ENCODE measurements at regions not wholly inside any gene's neighbourhood (a gene's known extent, or its start where the extent isn't known, plus 50 kb on each side); places are given as distances from the start of the nearest gene placed in this dataset.

DNA sequence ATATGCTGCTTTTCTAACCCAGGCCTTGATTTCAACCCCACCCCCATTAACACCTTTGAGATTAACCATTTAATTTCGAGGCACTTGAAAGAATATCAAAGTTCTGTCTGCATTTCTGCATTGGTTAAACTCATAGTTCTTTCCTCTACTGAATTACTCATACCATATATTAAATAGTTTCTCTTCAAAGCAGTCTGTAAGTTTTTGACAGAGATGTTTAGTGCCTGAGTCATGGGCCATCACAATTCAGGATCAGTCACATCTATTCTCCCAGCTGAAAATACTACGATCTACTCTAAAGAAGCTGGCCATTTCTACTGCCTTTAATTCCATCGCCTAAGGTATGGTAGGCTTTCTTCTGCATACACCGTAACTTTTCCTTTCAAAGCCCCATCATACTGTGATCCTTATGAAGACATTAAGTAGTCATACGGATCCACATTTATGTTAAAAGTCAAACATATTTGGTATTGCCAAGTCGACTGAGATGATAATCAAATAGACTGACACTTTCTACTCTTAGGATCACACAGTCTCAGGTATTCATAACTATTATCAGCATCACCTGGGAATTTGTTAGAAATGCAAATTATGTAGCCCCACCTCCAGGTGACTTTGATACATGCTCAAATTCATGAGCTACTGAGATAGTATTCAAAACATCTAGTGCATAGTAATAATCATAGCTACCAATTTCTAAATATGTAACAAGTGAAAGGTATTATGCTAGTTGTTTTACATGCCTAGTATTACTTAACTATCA lies 489.4 kb upstream of the IL12A start:
- dilution Hi-C loops (cut with MboI; ENCODE audit: extremely low pct_ligation_motif_present, low sequenced_read_pairs) = no loop called here

DNA sequence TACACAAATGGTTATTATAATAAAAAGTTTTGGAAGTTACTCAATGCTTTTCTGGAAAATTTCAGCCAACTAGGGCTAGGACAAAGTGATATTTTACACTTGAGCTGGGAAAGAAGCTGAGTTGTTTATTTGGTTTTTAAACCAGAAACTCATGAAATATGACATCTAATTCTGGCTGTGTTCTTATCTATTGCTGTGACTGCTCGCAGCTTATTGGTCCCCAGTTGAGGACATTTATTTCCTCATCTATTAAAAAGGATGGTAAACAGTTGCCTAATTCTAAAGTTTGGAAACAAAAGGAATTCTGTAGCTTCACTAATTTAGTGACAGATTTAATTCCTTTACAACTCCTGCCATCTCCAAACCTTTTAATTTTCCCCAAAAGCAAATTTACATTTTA lies 487.6 kb upstream of the IL12A start:
- H4K20me1 ChIP-seq (ENCODE audit: control insufficient read depth, extremely low read depth, insufficient read depth, low read length) = no peaks in the 10 kb centered on the region
- H3K79me2 ChIP-seq (ENCODE audit: control insufficient read depth, insufficient read depth, low read length) = no peaks in the 10 kb centered on the region
- H3K9me3 ChIP-seq (ENCODE audit: control insufficient read depth, low read depth, low read length) = no peaks in the 10 kb centered on the region
- no peaks in the 10 kb centered on the region for H3K27me3 ChIP-seq (ENCODE audit: control insufficient read depth, extremely low read depth, insufficient read depth, low read length)
- DNase-seq (ENCODE audit: low read depth, low spot score) = no peak
- H3K4me3 ChIP-seq (ENCODE audit: control insufficient read depth in 2 of 3, extremely low read depth in 1 of 3, insufficient read depth in 2 of 3, low read depth in 1 of 3, low read length in 3 of 3) = no peak overlapping the region
- TF ChIP-seq, protein P1, sequence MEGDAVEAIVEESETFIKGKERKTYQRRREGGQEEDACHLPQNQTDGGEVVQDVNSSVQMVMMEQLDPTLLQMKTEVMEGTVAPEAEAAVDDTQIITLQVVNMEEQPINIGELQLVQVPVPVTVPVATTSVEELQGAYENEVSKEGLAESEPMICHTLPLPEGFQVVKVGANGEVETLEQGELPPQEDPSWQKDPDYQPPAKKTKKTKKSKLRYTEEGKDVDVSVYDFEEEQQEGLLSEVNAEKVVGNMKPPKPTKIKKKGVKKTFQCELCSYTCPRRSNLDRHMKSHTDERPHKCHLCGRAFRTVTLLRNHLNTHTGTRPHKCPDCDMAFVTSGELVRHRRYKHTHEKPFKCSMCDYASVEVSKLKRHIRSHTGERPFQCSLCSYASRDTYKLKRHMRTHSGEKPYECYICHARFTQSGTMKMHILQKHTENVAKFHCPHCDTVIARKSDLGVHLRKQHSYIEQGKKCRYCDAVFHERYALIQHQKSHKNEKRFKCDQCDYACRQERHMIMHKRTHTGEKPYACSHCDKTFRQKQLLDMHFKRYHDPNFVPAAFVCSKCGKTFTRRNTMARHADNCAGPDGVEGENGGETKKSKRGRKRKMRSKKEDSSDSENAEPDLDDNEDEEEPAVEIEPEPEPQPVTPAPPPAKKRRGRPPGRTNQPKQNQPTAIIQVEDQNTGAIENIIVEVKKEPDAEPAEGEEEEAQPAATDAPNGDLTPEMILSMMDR (optimal IDR thresholded peaks at IDR 0.05 in 1 of 3, IDR thresholded peaks at IDR 0.05 in 1 of 3, conservative IDR thresholded peaks at IDR 0.05 in 1 of 3; ENCODE audit: extremely low read depth in 1 of 3, insufficient read depth in 2 of 3, low read length in 3 of 3) = no peak
- TF ChIP-seq EZH2 (IDR thresholded peaks at IDR 0.05; ENCODE audit: low read length) = no peak
- peaks cover 12% of the 10 kb centered on the region for H3K4me1 ChIP-seq (ENCODE audit: control insufficient read depth, extremely low read depth, insufficient read depth, low read length)
- H3K4me2 ChIP-seq (ENCODE audit: control insufficient read depth, extremely low read depth, insufficient read depth, low read depth, low read length) = no peak overlapping the region
- no peaks in the 10 kb centered on the region for H3K36me3 ChIP-seq (ENCODE audit: control insufficient read depth in 2 of 2, extremely low read depth in 1 of 2, insufficient read depth in 2 of 2, low read length in 2 of 2)
- dilution Hi-C loops (cut with MboI; ENCODE audit: extremely low pct_ligation_motif_present, low sequenced_read_pairs) = no loop called here
- H3K9ac ChIP-seq (ENCODE audit: control insufficient read depth, extremely low read depth, insufficient read depth, low read length) = no peak overlapping the region
- no peak for FAIRE-seq
- no peak overlapping the region for H2AFZ ChIP-seq (ENCODE audit: control insufficient read depth, low read length)
- no peaks in the 10 kb centered on the region for H3K9me1 ChIP-seq (ENCODE audit: control insufficient read depth, extremely low read depth, insufficient read depth, low read length)
- no peak overlapping the region for H3K27ac ChIP-seq (ENCODE audit: control insufficient read depth, insufficient read depth, low read length)

More for the DNA sequence above, 489.4 kb upstream of the IL12A start:
- Histone ChIP-seq H3K27ac (ENCODE audit: control insufficient read depth, insufficient read depth, low read length) (no peak overlapping the region), H3K36me3 (ENCODE audit: control insufficient read depth in 2 of 2, extremely low read depth in 1 of 2, insufficient read depth in 2 of 2, low read length in 2 of 2) (no peaks in the 10 kb centered on the region), H3K27me3 (ENCODE audit: control insufficient read depth, extremely low read depth, insufficient read depth, low read length) (no peaks in the 10 kb centered on the region), H3K9ac (ENCODE audit: control insufficient read depth, extremely low read depth, insufficient read depth, low read length) (no peak overlapping the region), H3K4me3 (ENCODE audit: control insufficient read depth in 2 of 3, extremely low read depth in 1 of 3, insufficient read depth in 2 of 3, low read depth in 1 of 3, low read length in 3 of 3) (peak overlapping the region in 1 of 3 experiments; percentile 34), H2AFZ (ENCODE audit: control insufficient read depth, low read length) (no peak overlapping the region), H3K4me1 (ENCODE audit: control insufficient read depth, extremely low read depth, insufficient read depth, low read length) (peaks cover 12% of the 10 kb centered on the region), H3K9me1 (ENCODE audit: control insufficient read depth, extremely low read depth, insufficient read depth, low read length) (no peaks in the 10 kb centered on the region), H3K9me3 (ENCODE audit: control insufficient read depth, low read depth, low read length) (no peaks in the 10 kb centered on the region), H3K79me2 (ENCODE audit: control insufficient read depth, insufficient read depth, low read length) (no peaks in the 10 kb centered on the region), H4K20me1 (ENCODE audit: control insufficient read depth, extremely low read depth, insufficient read depth, low read length) (no peaks in the 10 kb centered on the region), H3K4me2 (ENCODE audit: control insufficient read depth, extremely low read depth, insufficient read depth, low read depth, low read length) (peak overlapping the region; percentile 54)
- FAIRE-seq (peak; percentile 53), DNase-seq (ENCODE audit: low read depth, low spot score) (no peak)
- no peak for TF ChIP-seq EZH2 (IDR thresholded peaks at IDR 0.05; ENCODE audit: low read length)
- TF ChIP-seq, protein P1 (optimal IDR thresholded peaks at IDR 0.05 in 1 of 3, IDR thresholded peaks at IDR 0.05 in 1 of 3, conservative IDR thresholded peaks at IDR 0.05 in 1 of 3; ENCODE audit: extremely low read depth in 1 of 3, insufficient read depth in 2 of 3, low read length in 3 of 3) = no peak
